PC-9 (cell line): ENCODE measurements at regions not wholly inside any gene's neighbourhood (a gene's known extent, or its start where the extent isn't known, plus 50 kb on each side); places are given as distances from the start of the nearest gene placed in this dataset.

Source experiments
- BruUV-seq: library from RNA; stranded (reverse); fragments of 400-500 nt; replicated peaks from 2 replicates; lab custom pipeline; 2021; lab: Mats Ljungman, UMichigan
- CTCF ChIA-PET: fragments of 300-600 bp; sonication (Branson Sonifier 250); formaldehyde crosslinking; loops from one replicate; lab custom pipeline; 2022; ENCODE audit warnings: antibody characterized with exemption; lab: Charles Lee
- POLR2A ChIA-PET: fragments of 300-600 bp; sonication (Branson Sonifier 250); formaldehyde crosslinking; loops from one replicate; lab custom pipeline; 2022; ENCODE audit warnings: antibody characterized with exemption; ENCODE audit not compliant: unreplicated experiment; lab: Charles Lee
- DNase-seq, 2 experiments: peaks; one replicate each; pipeline versions ENCODE4 v3.0.0 to v3.0.0-alpha.2; 2015 to 2022; ENCODE audit warnings: mixed read lengths in 1 of 2
- H2AFZ ChIP-seq: fragments of 200-600 bp; sonication (generic); 2 replicates; pipeline ENCODE4 v1.8.1; 2017; ENCODE audit warnings: antibody characterized with exemption
- H3F3A ChIP-seq: fragments of 200-600 bp; sonication (generic); 2 replicates; pipeline ENCODE4 v1.8.1; 2017; ENCODE audit warnings: antibody characterized with exemption, mild to moderate bottlenecking, low read depth; ENCODE audit not compliant: insufficient read depth
- H3K27ac ChIP-seq: fragments of 200-600 bp; sonication (generic); 2 replicates; pipeline ENCODE4 v1.6.1; 2016; ENCODE audit warnings: mixed run types
- H3K27me3 ChIP-seq: fragments of 200-600 bp; sonication (generic); 2 replicates; pipeline ENCODE4 v1.6.1; 2016; ENCODE audit warnings: low read depth, mixed run types; ENCODE audit not compliant: insufficient read depth
- H3K36me3 ChIP-seq: fragments of 200-600 bp; sonication (generic); 2 replicates; pipeline ENCODE4 v1.6.1; 2016; ENCODE audit warnings: low read depth, mixed run types
- H3K4me1 ChIP-seq: fragments of 200-600 bp; sonication (generic); replicated peaks from 2 replicates; pipeline ENCODE4 v1.6.1; 2016; ENCODE audit warnings: mixed run types; ENCODE audit not compliant: insufficient read depth
- H3K4me2 ChIP-seq: fragments of 200-600 bp; sonication (generic); 2 replicates; pipeline ENCODE4 v1.6.1; 2017; ENCODE audit warnings: mixed run types
- H3K4me3 ChIP-seq: fragments of 200-600 bp; sonication (generic); 2 replicates; pipeline ENCODE4 v1.6.1; 2016; ENCODE audit warnings: mixed run types
- H3K79me2 ChIP-seq: fragments of 200-600 bp; sonication (generic); 2 replicates; pipeline ENCODE4 v1.6.1; 2017; ENCODE audit warnings: low read depth, mixed run types
- H3K9me2 ChIP-seq: fragments of 200-600 bp; sonication (generic); 2 replicates; pipeline ENCODE4 v1.8.1; 2017; ENCODE audit warnings: mild to moderate bottlenecking; ENCODE audit not compliant: insufficient read depth
- H3K9me3 ChIP-seq: fragments of 200-600 bp; sonication (generic); 2 replicates; pipeline ENCODE4 v1.8.1; 2016; ENCODE audit warnings: low read depth; ENCODE audit not compliant: insufficient read depth
- H4K20me1 ChIP-seq: fragments of 200-600 bp; sonication (generic); 2 replicates; pipeline ENCODE4 v1.8.1; 2017; ENCODE audit not compliant: insufficient read depth
- CTCF ChIP-seq: fragments of 200-600 bp; sonication (generic); conservative IDR thresholded peaks from 2 replicates; pipeline ENCODE4 v1.6.1; 2017; ENCODE audit warnings: mixed run types, antibody characterized with exemption, mild to moderate bottlenecking, moderate library complexity
- EZH2 ChIP-seq: fragments of 200-600 bp; sonication (generic); IDR thresholded peaks from 2 replicates; pipeline ENCODE4 v1.8.0; 2017; ENCODE audit warnings: antibody characterized with exemption, low read depth
- intact Hi-C: fragments of 100-400 bp; cut with micrococcal nuclease; formaldehyde crosslinking; loops from one replicate; pipeline ENCODE4 v1.10.0; 2022; ENCODE audit not compliant: unreplicated experiment

DNA sequence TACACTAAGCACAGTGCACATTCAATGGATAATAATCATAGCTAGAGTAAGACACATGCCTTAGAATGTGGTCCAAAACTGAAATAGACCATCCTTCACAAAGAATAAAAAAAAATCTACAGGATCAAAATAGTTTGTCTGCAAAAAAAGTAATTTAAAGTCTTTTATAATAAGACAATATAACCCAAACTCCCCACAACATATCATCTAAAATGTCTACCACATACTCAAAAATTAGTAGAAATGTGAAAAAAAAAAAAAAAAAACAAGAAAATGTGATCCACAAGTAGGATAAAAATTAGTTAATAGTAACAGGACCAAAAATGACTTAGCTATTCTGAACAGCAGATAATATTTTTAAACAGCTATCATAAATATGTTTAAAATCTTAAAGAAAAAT is 557.2 kb upstream of the ARID1B start:
- TF ChIP-seq CTCF: no peak
- no peak for TF ChIP-seq EZH2
- Histone ChIP-seq H3K9me3 (no peaks in the 10 kb centered on the region), H3K4me3 (no peak overlapping the region), H3K36me3 (no peaks in the 10 kb centered on the region), H3K27ac (no peak overlapping the region), H3F3A (no peaks in the 10 kb centered on the region), H3K9me2 (no peaks in the 10 kb centered on the region), H3K4me2 (no peak overlapping the region), H2AFZ (no peak overlapping the region), H3K27me3 (no peaks in the 10 kb centered on the region), H3K4me1 (no peaks in the 10 kb centered on the region), H3K79me2 (no peaks in the 10 kb centered on the region), H4K20me1 (no peaks in the 10 kb centered on the region)
- DNase-seq: no peak
- intact Hi-C loops: no loop called here
- BruUV-seq: no TSS peak
- CTCF ChIA-PET: no interaction called here
- POLR2A ChIA-PET: no interaction called here

GRCh38 chr6:156205678-156206077 is 571.5 kb upstream of the ARID1B start:
- H4K20me1 ChIP-seq: no peaks in the 10 kb centered on the region
- POLR2A ChIA-PET: no interaction called here
- no peaks in the 10 kb centered on the region for H3K36me3 ChIP-seq
- H3K27me3 ChIP-seq: no peaks in the 10 kb centered on the region
- H3K4me1 ChIP-seq: no peaks in the 10 kb centered on the region
- H3K79me2 ChIP-seq: no peaks in the 10 kb centered on the region
- no TSS peak for BruUV-seq
- CTCF ChIA-PET: no interaction called here
- TF ChIP-seq EZH2 (no peak), CTCF (no peak)
- no peaks in the 10 kb centered on the region; the same call in 1 of the 2 replicates for H3K9me3 ChIP-seq
- H3K4me3 ChIP-seq: no peak overlapping the region
- DNase-seq: no peak
- H3K27ac ChIP-seq: no peak overlapping the region
- H2AFZ ChIP-seq: no peak overlapping the region
- no peaks in the 10 kb centered on the region for H3K9me2 ChIP-seq
- intact Hi-C loops: no loop called here
- no peaks in the 10 kb centered on the region for H3F3A ChIP-seq
- no peak overlapping the region for H3K4me2 ChIP-seq

DNA sequence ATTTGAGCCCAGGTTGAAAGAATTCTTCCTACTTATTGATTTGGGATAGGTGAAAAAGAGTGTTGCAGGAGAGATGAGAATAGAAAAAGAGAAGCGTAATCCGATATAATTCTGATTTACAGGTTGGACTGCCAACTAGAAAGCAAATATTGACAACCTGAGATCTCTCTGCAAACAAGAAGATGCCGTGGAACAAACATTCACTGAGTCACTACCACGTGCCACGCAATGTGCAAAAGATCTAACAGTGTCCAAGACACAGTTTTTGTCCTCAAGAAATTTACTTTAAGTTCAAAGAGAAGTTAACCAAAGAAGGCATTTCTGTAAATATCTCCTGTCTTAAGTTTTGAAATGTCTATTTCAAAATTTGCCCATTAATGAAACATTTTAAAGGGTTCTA is 578.0 kb upstream of the ARID1B start:
- H3K36me3 ChIP-seq: no peaks in the 10 kb centered on the region
- no peak for DNase-seq
- H3K9me3 ChIP-seq: no peaks in the 10 kb centered on the region
- H3F3A ChIP-seq: no peaks in the 10 kb centered on the region
- H2AFZ ChIP-seq: no peak overlapping the region
- intact Hi-C loops: no loop called here
- H4K20me1 ChIP-seq: no peaks in the 10 kb centered on the region
- no peaks in the 10 kb centered on the region for H3K27me3 ChIP-seq
- no peak overlapping the region for H3K4me2 ChIP-seq
- TF ChIP-seq CTCF: no peak
- TF ChIP-seq EZH2: no peak
- no peaks in the 10 kb centered on the region for H3K9me2 ChIP-seq
- CTCF ChIA-PET: no interaction called here
- no peaks in the 10 kb centered on the region for H3K79me2 ChIP-seq
- no peaks in the 10 kb centered on the region for H3K4me1 ChIP-seq
- POLR2A ChIA-PET: no interaction called here
- BruUV-seq: no TSS peak
- no peak overlapping the region for H3K4me3 ChIP-seq
- no peak overlapping the region for H3K27ac ChIP-seq
